Liver (tissue), 8 donors: ENCODE measurements at regions not wholly inside any gene's neighbourhood (a gene's known extent, or its start where the extent isn't known, plus 50 kb on each side); places are given as distances from the start of the nearest gene placed in this dataset.

ENCODE experiments used
- DNase-seq: peaks from one replicate; pipeline ENCODE4 v3.0.0-alpha.2; 2017; ENCODE audit warnings: low spot score
- H3K27ac ChIP-seq, 2 donors: one replicate each; pipeline ENCODE4 v1.7.0; 2013; ENCODE audit warnings: inconsistent platforms in 2 of 2, low read length in 2 of 2, control low read depth in 1 of 2, low read depth in 1 of 2, mild to moderate bottlenecking in 1 of 2
- H3K27me3 ChIP-seq, 4 donors: one replicate each; pipeline versions ENCODE4 v1.6.1 to v1.7.0; 2013; ENCODE audit warnings: low read length in 3 of 4, inconsistent platforms in 1 of 4, mild to moderate bottlenecking in 1 of 4, moderate library complexity in 1 of 4; ENCODE audit not compliant: control insufficient read depth in 4 of 4, insufficient read depth in 4 of 4
- H3K36me3 ChIP-seq, 4 donors: one replicate each; pipeline versions ENCODE4 v1.6.1 to v1.7.0; 2013; ENCODE audit warnings: low read length in 3 of 4, mild to moderate bottlenecking in 3 of 4, low read depth in 1 of 4, moderate library complexity in 1 of 4; ENCODE audit not compliant: control insufficient read depth in 4 of 4, insufficient read depth in 3 of 4
- H3K4me1 ChIP-seq, 4 donors: one replicate each; pipeline versions ENCODE4 v1.6.1 to v1.7.0; 2013; ENCODE audit warnings: low read length in 3 of 4, mild to moderate bottlenecking in 3 of 4, moderate library complexity in 1 of 4; ENCODE audit not compliant: control insufficient read depth in 4 of 4, insufficient read depth in 4 of 4
- H3K4me3 ChIP-seq, 3 donors: one replicate each; pipeline versions ENCODE4 v1.6.1 to v1.7.0; 2013; ENCODE audit warnings: low read length in 3 of 3, control low read depth in 1 of 3, low read depth in 1 of 3, mild to moderate bottlenecking in 1 of 3
- H3K9ac ChIP-seq, 2 donors: one replicate each; pipeline ENCODE4 v1.7.0; 2013; ENCODE audit warnings: low read length in 2 of 2, mild to moderate bottlenecking in 2 of 2, moderate library complexity in 2 of 2, control low read depth in 1 of 2, low read depth in 1 of 2
- H3K9me3 ChIP-seq, 4 donors: one replicate each; pipeline versions ENCODE4 v1.6.1 to v1.7.0; 2013; ENCODE audit warnings: low read length in 3 of 4; ENCODE audit not compliant: control insufficient read depth in 4 of 4
- ATF3 ChIP-seq: IDR thresholded peaks from 2 replicates; pipeline ENCODE4 v1.6.1; 2016; ENCODE audit warnings: antibody characterized with exemption
- EGR1 ChIP-seq, 2 donors: IDR thresholded peaks; 2 replicates each; pipeline ENCODE4 v1.6.1; 2016 to 2018; ENCODE audit warnings: antibody characterized with exemption in 2 of 2, low read depth in 2 of 2
- FOXA1 ChIP-seq: IDR thresholded peaks from 2 replicates; pipeline ENCODE4 v1.6.1; 2016; ENCODE audit warnings: antibody characterized with exemption
- GABPA ChIP-seq, 2 donors: IDR thresholded peaks in 1 of 2; conservative IDR thresholded peaks in 1 of 2; 2 replicates each; pipeline ENCODE4 v1.6.1; 2016; ENCODE audit warnings: antibody characterized with exemption in 2 of 2, mild to moderate bottlenecking in 1 of 2, moderate library complexity in 1 of 2
- HNF4G ChIP-seq: IDR thresholded peaks from 2 replicates; pipeline ENCODE4 v1.6.1; 2016; ENCODE audit warnings: antibody characterized with exemption
- JUND ChIP-seq, 2 donors: IDR thresholded peaks; 2 replicates each; pipeline ENCODE4 v1.6.1; 2016; ENCODE audit warnings: antibody characterized with exemption in 2 of 2
- MAX ChIP-seq: IDR thresholded peaks from 2 replicates; pipeline ENCODE4 v1.6.1; 2016; ENCODE audit warnings: antibody characterized with exemption
- NR2F2 ChIP-seq: IDR thresholded peaks from 2 replicates; pipeline ENCODE4 v1.6.1; 2016; ENCODE audit warnings: antibody characterized with exemption
- REST ChIP-seq: IDR thresholded peaks from 2 replicates; pipeline ENCODE4 v1.6.1; 2016; ENCODE audit warnings: antibody characterized with exemption, mild to moderate bottlenecking
- RXRA ChIP-seq, 2 donors: IDR thresholded peaks; 2 replicates each; pipeline ENCODE4 v1.6.1; 2017 to 2018; ENCODE audit warnings: antibody characterized with exemption in 2 of 2, mild to moderate bottlenecking in 1 of 2
- SP1 ChIP-seq: IDR thresholded peaks from 2 replicates; pipeline ENCODE4 v1.6.1; 2018; ENCODE audit warnings: antibody characterized with exemption, mild to moderate bottlenecking
- TAF1 ChIP-seq: conservative IDR thresholded peaks from 2 replicates; pipeline ENCODE4 v1.6.1; 2016; ENCODE audit warnings: antibody characterized with exemption, mild to moderate bottlenecking
- YY1 ChIP-seq: IDR thresholded peaks from 2 replicates; pipeline ENCODE4 v1.6.1; 2016; ENCODE audit warnings: antibody characterized with exemption, mild to moderate bottlenecking
- ZBTB33 ChIP-seq: IDR thresholded peaks from 2 replicates; pipeline ENCODE4 v1.6.1; 2016; ENCODE audit warnings: antibody characterized with exemption
- WGBS: extraction: QIAGEN DNeasy Blood & Tissue Kit; methylation state at CpG from one replicate; pipeline ENCODE4 v1.1.7; 2013; 5-methylcytosine and 5-hydroxymethylcytosine counted together
- TF ChIP-seq, protein P1 (sequence below): fragments of 150-350 bp; IDR thresholded peaks from 2 replicates; pipeline ENCODE4 v1.5.1; 2017; ENCODE audit warnings: improper control_type of control experiment, low read depth, low read length; ENCODE audit not compliant: missing input control
- donor health status: healthy.
- donor health status: healthy.
- donor health status: healthy.
- donor health status: healthy.
- donor health status: healthy.

DNA sequence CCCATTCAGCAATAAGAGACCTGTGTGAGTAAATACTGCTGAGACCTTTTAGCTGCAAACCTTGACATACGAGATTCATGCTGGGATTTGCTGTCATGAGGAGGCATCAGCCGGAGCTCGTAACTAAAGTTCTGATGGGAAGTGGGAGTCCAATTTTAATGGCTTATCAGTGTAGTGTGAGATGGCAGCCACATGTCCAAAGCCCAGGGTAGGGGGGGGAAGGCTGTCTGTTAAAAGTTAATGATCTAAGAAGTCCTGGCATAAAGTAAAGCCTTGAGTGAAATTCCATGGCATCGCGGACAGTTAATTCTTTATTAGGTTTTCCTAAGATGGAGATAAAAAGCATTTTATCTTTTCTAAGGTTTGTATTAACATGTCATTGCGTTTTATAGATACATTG is 240.0 kb downstream of the AACS start (continued):
- TF ChIP-seq, protein P1, sequence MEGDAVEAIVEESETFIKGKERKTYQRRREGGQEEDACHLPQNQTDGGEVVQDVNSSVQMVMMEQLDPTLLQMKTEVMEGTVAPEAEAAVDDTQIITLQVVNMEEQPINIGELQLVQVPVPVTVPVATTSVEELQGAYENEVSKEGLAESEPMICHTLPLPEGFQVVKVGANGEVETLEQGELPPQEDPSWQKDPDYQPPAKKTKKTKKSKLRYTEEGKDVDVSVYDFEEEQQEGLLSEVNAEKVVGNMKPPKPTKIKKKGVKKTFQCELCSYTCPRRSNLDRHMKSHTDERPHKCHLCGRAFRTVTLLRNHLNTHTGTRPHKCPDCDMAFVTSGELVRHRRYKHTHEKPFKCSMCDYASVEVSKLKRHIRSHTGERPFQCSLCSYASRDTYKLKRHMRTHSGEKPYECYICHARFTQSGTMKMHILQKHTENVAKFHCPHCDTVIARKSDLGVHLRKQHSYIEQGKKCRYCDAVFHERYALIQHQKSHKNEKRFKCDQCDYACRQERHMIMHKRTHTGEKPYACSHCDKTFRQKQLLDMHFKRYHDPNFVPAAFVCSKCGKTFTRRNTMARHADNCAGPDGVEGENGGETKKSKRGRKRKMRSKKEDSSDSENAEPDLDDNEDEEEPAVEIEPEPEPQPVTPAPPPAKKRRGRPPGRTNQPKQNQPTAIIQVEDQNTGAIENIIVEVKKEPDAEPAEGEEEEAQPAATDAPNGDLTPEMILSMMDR: no peak
- no peak for TF ChIP-seq YY1
- no peak for TF ChIP-seq MAX
- no peak for TF ChIP-seq TAF1
- TF ChIP-seq HNF4G: no peak
- TF ChIP-seq FOXA1: no peak

- TF ChIP-seq ATF3 (no peak), SP1 (no peak), REST (no peak), NR2F2 (no peak), RXRA (IDR thresholded peaks at IDR 0.05) (no peak), JUND (IDR thresholded peaks at IDR 0.05) (no peak), ZBTB33 (no peak), HNF4G (no peak), GABPA (IDR thresholded peaks at IDR 0.05 in 1 of 2, conservative IDR thresholded peaks at IDR 0.05 in 1 of 2) (no peak), YY1 (no peak), EGR1 (IDR thresholded peaks at IDR 0.05; ENCODE audit: low read depth in 2 of 2) (no peak)
- TF ChIP-seq, protein P1: no peak
- Histone ChIP-seq H3K9me3 (no peaks in the 10 kb centered on the region), H3K4me3 (no peak overlapping the region), H3K36me3 (no peaks in the 10 kb centered on the region), H3K27me3 (peaks cover 0 to 6% (median 1%) of the 10 kb centered on the region in 4 donors), H3K27ac (no peak overlapping the region), H3K9ac (no peak overlapping the region), H3K4me1 (no peaks in the 10 kb centered on the region)
- WGBS: 61% methylated on average over 8 of the region's 8 CpGs
- no peak for DNase-seq
Measured at GRCh38 chr12:125310461-125310860, 245.2 kb downstream of the AACS start.
